Stimulated activated CD4-positive, alpha-beta T cell treated with anti-CD3 and anti-CD28 coated beads, Interleukin-2, amount 100 ng/mL, for 48 hours (primary cell): ENCODE measurements at regions not wholly inside any gene's neighbourhood (a gene's known extent, or its start where the extent isn't known, plus 50 kb on each side); places are given as distances from the start of the nearest gene placed in this dataset.
"Not testable (repeated sequence)": the region's sequence is repeated elsewhere in the genome, so short reads cannot be mapped to it uniquely, and the experiment has no call there.

ENCODE experiments used
- DNase-seq, 2 donors: peaks; one replicate each; pipeline ENCODE4 v3.0.0-alpha.2; 2020

DNA sequence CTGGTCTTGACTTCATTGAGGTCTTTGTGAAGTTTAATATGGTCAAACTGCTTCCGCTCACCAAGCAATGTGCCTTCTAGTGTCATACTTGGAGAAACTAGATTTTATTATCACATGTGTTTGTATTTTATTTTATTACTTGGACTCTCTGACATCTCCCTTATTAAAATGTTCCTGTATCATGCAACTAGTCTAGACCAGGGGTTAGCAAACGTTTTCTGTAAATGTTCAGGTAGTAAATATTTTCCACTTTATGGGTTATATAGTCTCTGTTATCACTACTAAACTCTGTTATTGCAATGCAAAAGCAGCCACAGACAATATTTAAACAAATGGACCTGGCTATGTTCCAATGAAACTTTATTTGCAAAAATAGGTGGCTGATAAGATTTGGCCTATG is 443.8 kb downstream of the MID1IP1 start:
- no peak for DNase-seq

- no peak for DNase-seq
Measured at GRCh38 chrX:39247536-39247935, 446.3 kb downstream of the MID1IP1 start.

DNA sequence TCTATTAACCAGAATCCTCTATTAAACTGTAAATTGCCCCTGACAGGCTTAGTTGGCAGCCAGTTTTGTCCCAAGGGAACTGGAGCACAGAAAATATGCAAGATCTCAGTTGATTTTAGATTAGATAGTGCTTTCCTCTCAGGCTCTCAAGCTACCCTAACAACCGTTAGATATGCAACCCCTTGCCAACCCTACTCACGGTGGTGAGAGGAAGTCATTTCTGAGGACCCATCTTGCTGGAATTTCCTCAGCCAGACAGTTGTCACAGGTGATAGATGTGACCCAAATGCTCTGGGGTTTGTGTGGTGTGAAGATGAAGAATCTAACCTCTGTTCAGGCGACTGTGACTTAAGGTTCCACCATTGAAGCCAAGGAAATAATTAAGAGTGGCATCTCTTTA is 447.1 kb downstream of the MID1IP1 start:
- DNase-seq, result no peak

- DNase-seq, result no peak
Measured at GRCh38 chrX:39249999-39250398, 448.7 kb downstream of the MID1IP1 start.

GRCh38 chrX:39251995-39252394 is 450.7 kb downstream of the MID1IP1 start:
- DNase-seq, result no peak

DNA sequence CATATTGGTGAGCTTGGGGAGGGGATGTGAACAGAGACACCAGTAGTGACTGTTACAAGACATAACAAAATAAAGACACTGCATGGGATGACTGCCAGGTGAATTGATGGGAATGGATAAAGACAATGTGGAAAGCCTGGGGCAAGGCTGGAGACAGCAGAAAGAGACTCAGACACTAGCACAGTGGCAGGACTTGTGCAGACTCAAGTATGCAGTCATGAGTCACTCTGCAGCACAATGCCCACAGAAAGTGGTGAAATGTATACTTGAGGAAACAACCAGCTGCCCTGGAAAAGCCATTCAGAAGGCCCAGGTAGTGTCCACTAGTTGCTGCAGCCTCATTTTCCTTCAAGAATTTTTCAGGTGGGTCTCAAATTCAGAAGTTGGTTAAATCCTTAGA is 452.3 kb downstream of the MID1IP1 start:
- no peak for DNase-seq

DNA sequence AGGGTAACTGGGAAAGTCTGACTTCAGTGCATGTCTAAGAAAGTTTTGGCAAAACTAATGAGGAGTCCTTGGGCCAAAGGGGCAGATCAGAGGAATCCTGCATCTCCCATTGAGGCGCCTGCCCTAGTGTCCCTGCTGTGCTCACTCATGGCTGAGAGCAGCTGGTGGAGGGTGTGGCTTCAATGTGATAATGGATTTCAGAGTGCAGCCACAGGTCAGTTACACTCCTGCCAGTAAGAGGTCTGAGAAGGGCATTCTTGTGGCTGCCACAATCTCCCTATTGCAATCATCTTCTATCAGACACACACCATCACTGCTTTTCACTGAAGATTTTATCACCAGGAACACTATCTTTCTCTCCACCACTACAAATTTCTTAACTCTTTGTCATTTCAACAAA is 457.1 kb downstream of the MID1IP1 start:
- DNase-seq, result no peak

- no peak for DNase-seq
Measured at GRCh38 chrX:39260965-39261364, 459.7 kb downstream of the MID1IP1 start.

DNA sequence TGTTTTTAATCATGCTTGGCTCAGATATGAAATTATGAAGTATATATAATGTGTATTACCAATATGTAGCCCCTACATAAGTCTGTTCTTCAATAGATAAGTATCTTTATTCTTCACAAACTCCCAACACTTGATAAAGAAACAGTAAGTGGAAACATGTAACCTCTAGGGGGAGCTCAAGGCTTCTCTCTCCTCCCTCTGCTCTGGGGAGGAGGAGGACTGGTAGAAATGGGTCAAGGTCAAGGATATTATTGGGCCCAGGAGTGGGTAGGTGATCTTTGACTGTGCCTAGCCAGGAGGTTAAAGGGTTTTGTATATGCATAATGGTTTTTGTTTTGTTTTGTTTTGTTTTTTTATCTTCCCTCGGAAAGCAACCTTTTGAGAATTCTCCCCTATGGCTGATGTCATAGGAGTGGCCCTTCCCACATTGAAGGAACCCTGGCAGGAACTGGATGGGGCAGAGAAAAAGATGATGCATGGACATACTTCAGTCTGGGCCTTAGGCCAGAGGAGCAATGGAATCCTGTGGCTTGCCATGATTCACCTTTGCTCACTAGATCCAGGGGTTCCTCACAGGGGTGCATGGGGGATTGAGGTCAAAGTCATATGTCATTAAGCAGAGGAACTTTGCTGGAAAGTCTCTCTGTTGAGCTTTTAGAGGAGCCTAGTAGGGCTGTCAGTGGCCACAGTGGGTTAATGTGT is 460.3 kb downstream of the MID1IP1 start:
- DNase-seq, result no peak

- DNase-seq, result no peak
Measured at GRCh38 chrX:39262641-39263040, 461.4 kb downstream of the MID1IP1 start.

- no peak for DNase-seq
Measured at GRCh38 chrX:39264023-39264422, 462.8 kb downstream of the MID1IP1 start.

DNA sequence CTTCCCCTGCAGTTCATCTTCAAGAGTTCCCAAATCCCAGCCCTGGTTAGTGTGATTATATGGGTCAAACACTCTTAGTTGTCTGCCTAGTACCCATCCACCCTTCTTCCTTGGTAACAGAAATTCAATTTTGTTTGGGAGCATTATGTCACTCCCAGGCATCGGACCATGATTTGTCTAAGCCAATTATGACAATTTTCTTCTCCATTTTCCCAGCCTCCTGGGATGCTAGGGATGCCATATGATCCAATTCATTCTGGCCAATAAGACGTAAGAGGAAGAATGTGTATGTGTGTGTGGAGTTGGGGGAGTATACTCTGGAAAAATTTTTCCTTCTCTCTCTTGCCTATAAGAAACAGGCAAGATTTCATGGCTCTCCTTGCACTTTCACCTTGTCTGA is 465.9 kb downstream of the MID1IP1 start:
- DNase-seq, result no peak

GRCh38 chrX:39268207-39268606 is 466.9 kb downstream of the MID1IP1 start:
- no peak for DNase-seq

DNA sequence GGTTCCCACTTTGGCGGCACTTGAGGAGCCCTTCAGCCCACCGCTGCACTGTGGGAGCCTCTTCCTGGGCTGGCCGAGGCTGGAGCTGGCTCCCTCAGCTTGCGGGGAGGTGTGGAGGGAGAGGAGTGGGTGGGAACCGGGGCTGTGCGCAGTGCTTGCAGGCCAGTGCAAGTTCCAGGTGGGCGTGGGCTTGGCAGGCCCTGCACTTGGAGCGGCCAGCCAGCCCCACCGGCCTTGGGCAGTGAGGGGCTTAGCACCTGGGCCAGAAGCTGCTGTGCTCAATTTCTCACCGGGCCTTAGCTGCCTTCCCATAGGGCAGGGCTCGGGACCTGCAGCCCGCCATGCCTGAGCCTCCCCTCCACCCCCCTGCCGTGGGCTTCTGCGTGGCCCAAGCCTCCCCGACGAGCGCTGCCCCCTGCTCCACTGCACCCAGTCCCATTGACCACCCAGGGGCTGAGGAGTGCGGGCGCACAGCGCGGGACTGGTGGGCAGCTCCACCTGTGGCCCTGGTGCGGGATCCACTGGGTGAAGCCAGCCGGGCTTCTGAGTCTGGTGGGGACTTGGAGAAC is 474.3 kb downstream of the MID1IP1 start:
- no peak for DNase-seq

DNA sequence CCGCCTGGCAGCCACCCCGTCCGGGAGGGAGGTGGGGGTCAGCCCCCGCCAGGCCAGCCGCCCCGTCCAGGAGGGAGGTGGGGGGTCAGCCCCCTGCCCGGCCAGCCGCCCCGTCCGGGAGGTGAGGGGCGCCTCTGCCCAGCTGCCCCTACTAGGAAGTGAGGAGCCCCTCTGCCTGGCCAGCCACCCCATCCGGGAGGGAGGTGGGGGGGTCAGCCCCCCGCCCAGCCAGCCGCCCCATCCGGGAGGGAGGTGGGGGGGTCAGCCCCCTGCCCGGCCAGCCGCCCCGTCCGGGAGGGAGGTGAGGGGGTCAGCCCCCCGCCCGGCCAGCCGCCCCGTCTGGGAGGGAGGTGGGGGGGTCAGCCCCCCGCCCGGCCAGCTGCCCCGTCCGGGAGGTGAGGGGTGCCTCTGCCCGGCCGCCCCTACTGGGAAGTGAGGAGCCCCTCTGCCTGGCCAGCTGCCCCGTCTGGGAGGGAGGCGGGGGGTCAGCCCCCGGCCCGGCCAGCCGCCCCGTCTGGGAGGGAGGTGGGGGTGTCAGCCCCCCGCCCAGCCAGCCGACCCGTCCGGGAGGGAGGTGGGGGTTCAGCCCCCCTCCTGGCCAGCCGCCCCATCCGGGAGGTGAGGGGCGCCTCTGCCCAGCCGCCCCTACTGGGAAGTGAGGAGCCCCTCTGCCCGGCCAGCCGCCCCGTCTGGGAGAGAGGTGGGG is 476.6 kb downstream of the MID1IP1 start:
- DNase-seq, result not testable (repeated sequence)

GRCh38 chrX:39283239-39283638 is 482.0 kb downstream of the MID1IP1 start:
- no peak for DNase-seq

DNA sequence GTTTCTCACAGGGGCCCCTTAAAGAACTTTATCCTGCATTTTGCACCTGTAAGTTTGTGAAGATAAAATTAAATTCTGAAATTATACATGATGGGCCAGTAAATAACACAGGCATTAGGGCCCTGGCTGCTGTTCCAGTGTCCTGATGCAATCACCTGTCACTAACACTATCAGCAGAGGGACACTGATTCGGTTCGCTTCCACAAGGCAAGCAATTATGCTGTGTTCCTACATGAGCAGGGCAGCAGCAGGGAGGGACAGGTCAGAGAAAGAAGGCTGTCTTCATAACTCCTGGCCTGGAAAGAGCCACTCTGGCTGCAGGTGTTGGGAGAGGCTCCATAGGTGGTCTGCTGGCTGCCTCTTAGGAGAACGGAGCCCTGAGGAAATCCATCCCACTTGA is 487.3 kb downstream of the MID1IP1 start:
- no peak for DNase-seq

DNA sequence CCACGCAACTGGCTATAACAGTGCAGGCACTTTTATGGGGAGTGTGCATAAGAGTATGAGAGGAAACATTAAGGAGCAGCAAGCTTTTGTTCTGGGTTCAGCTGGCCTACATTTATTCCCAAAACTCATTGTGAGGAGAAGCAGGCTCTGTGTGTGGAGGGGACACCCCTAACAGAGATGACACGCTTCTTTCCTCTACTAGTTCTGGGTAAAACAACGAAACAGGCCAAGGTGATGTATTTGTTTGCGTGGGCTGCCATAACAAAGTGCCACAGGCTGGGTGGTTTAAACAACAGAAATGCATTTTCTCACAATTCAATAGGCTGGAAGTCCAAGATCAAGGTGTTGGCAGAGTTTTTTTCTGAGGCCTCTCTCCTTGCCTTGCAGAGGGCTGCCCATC is 488.6 kb downstream of the MID1IP1 start:
- no peak for DNase-seq

DNA sequence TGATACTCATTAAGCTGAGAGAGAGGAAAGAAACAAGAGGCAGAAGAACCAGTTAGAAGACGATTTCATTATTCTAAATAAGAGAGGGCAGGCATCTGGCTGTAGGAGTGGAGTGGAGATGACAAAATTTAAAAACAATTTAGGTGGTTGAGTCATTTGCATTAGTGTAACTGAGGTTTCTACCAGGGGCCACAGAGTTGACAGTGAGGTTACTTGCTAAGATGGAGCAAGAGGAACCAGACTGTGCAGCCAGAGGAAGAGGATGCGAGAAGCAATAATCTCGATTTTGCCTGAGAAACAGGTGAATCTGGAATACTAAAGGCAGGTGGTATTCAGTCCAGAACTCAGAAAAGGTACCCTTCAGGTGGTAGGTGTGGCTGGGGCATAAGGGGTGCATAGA is 491.9 kb downstream of the MID1IP1 start:
- DNase-seq, result no peak

GRCh38 chrX:39296472-39296871 is 495.2 kb downstream of the MID1IP1 start:
- DNase-seq, result no peak

DNA sequence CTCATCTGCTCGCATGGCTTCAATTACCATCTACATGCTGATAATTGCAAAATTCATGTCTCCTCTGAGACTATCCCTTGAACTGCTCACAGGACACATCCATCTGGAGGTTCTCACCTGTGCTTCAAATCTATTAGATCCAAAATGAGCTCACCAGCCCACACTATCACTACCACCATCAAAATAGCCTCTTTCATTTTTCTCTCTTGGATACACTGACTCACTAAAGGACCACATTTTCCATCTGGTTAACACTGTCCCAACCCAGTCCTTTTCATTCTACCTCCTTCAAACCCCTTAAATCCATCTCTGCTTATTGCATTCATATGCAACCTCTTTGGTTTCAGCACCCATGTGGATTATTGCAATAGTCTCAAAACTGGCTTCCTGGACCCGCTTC is 497.6 kb downstream of the MID1IP1 start:
- DNase-seq, result no peak

GRCh38 chrX:39299615-39300014 is 498.4 kb downstream of the MID1IP1 start:
- DNase-seq, result no peak

DNA sequence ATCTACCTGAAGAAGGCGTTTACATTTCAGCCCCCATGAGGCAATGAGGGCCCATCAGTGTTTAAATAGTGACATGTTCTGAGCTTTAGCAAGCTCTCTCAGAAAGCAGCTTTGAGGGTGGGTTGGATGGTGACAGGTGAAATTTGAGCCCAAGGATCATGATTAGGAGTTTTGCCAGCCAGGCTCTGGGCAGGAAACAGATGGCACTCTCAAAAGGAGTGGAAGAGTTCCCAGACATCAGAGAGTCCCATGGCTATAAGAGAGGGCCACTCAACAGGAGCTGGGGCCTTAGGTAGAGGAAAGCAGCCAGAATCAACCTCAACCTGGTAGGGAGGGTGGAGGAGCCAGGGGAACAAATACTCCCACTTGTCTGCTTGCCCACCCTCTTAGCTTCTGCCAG is 499.8 kb downstream of the MID1IP1 start:
- DNase-seq, result no peak

GRCh38 chrX:39302838-39303237 is 501.6 kb downstream of the MID1IP1 start:
- no peak for DNase-seq

DNA sequence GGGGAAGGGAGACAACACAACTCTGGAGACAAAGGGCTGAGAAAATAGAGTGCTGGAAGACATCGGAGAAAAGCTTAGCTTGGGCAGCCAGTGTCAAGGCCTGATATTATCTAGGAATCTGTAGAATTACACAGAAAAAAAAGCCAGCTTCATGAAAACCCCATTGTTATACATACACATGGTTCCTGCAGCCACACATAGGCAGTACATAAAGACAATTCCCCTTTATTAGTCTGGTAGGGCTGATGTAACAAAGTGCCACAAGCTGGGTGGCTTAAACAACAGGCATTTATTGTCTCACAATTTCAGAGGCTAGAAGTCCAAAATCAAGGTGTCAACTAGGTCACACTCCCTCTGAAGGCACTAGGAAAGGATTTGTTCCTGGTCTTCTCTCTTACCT is 503.5 kb downstream of the MID1IP1 start:
- DNase-seq, result no peak
